OCI-LY1 (cell line): ENCODE measurements at regions not wholly inside any gene's neighbourhood (a gene's known extent, or its start where the extent isn't known, plus 50 kb on each side); places are given as distances from the start of the nearest gene placed in this dataset.

Experiments used
- EZH2 ChIP-seq: fragments of 200-600 bp; sonication (generic), shearing (Covaris generic); IDR thresholded peaks from 2 replicates; pipeline ENCODE4 v1.8.0; 2017; ENCODE audit warnings: borderline replicate concordance, mixed run types, mild to moderate bottlenecking, antibody characterized with exemption, low read length, moderate library complexity, mixed read lengths
- TF ChIP-seq, protein P1 (sequence below): fragments of 200-600 bp; sonication (generic), shearing (Covaris generic); IDR thresholded peaks from 2 replicates; pipeline ENCODE4 v1.5.1; 2017; ENCODE audit warnings: mild to moderate bottlenecking, antibody characterized with exemption, low read length, moderate library complexity, mixed read lengths

DNA sequence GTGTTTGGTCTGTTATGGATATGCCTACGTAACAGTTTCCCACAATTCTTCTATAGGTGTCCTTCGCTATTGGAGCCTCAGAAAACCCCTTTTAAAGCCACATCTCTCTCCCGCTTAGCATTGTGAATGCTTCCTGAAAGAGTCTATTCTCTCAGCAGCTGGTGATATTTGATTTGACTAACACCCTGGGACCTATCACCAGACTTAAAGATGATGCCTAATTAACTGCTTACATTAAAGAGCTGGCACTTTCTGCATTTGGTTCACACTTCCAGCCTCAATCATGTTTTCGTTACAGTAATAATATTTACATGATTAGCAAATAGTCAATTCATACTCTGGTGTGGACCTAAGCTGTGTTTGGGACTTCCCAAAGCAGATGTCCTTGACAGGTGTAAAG lies 90.1 kb upstream of the VLDLR start:
- TF ChIP-seq EZH2: no peak
- TF ChIP-seq, protein P1, sequence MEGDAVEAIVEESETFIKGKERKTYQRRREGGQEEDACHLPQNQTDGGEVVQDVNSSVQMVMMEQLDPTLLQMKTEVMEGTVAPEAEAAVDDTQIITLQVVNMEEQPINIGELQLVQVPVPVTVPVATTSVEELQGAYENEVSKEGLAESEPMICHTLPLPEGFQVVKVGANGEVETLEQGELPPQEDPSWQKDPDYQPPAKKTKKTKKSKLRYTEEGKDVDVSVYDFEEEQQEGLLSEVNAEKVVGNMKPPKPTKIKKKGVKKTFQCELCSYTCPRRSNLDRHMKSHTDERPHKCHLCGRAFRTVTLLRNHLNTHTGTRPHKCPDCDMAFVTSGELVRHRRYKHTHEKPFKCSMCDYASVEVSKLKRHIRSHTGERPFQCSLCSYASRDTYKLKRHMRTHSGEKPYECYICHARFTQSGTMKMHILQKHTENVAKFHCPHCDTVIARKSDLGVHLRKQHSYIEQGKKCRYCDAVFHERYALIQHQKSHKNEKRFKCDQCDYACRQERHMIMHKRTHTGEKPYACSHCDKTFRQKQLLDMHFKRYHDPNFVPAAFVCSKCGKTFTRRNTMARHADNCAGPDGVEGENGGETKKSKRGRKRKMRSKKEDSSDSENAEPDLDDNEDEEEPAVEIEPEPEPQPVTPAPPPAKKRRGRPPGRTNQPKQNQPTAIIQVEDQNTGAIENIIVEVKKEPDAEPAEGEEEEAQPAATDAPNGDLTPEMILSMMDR: no peak
